ENCODE measurements at regions not wholly inside any gene's neighbourhood (a gene's known extent, or its start where the extent isn't known, plus 50 kb on each side); places are given as distances from the start of the nearest gene placed in this dataset.

- TF ChIP-seq EZH2 (IDR thresholded peaks at IDR 0.05; ENCODE audit: borderline replicate concordance, low read depth, low read length, poor library complexity, severe bottlenecking) (no peak), CTCF (conservative IDR thresholded peaks at IDR 0.05; ENCODE audit: low read depth, low read length) (no peak)
These were observed 199.9 kb downstream of the LURAP1L start for GRCh38 chr9:12974671-12975070.

All from A673 (cell line).